Duodenal mucosa (tissue), 2 donors: ENCODE measurements at regions not wholly inside any gene's neighbourhood (a gene's known extent, or its start where the extent isn't known, plus 50 kb on each side); places are given as distances from the start of the nearest gene placed in this dataset.

ENCODE experiments used
- H3K27ac ChIP-seq: one replicate; pipeline ENCODE4 v1.7.0; 2013; ENCODE audit warnings: low read depth, low read length
- H3K27me3 ChIP-seq, 2 donors: one replicate each; pipeline ENCODE4 v1.7.0; 2013; ENCODE audit warnings: low read length in 2 of 2, control low read depth in 1 of 2; ENCODE audit not compliant: insufficient read depth in 2 of 2, control insufficient read depth in 1 of 2
- H3K36me3 ChIP-seq, 2 donors: one replicate each; pipeline ENCODE4 v1.7.0; 2013; ENCODE audit warnings: low read length in 2 of 2, control low read depth in 1 of 2; ENCODE audit not compliant: insufficient read depth in 2 of 2, control insufficient read depth in 1 of 2
- H3K4me1 ChIP-seq, 2 donors: one replicate each; pipeline ENCODE4 v1.7.0; 2013; ENCODE audit warnings: low read length in 2 of 2, control low read depth in 1 of 2; ENCODE audit not compliant: insufficient read depth in 2 of 2, control insufficient read depth in 1 of 2
- H3K4me3 ChIP-seq, 2 donors: one replicate each; pipeline ENCODE4 v1.7.0; 2013; ENCODE audit warnings: low read length in 2 of 2, low read depth in 1 of 2
- H3K9ac ChIP-seq, 2 donors: one replicate each; pipeline ENCODE4 v1.7.0; 2013; ENCODE audit warnings: low read length in 2 of 2, low read depth in 1 of 2
- H3K9me3 ChIP-seq, 2 donors: one replicate each; pipeline ENCODE4 v1.7.0; 2013; ENCODE audit warnings: low read length in 2 of 2, control low read depth in 1 of 2; ENCODE audit not compliant: control insufficient read depth in 1 of 2

DNA sequence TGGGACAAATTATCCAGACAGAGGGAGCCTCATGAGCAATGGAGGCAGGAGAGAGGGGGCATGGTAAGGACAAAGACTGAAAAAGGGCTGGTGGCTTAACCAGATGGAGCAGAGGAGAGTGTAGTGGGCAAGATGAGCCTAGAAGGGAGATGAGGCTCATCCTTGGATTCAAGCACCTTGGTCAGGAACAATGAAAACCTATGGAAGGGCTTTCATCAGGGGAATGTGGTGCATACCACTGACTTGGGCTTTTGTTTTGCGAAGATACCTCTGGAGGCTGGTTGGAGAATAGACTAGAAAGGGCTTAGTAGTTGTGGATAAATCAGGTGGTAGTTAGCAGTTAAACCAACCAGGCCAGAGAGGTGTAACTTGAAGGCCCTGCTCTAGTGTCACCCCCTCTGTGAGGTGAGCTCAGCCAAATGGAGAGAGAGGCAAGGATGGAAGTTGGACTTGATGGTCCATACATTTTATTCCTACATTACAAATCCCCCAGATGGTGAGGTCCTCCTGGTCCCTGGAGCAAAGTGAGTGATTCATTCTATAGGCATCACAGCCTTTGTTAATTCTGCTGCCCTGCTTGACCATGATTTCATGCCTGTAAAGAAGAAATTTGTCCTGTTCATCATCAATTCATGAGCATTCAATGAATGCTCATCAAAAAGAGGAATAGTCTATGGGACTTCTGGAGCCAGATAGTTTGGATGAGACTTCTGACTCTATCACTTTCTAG is 264.8 kb upstream of the IGFBP7 start:
- Histone ChIP-seq H3K9ac (no peak overlapping the region), H3K36me3 (no peaks in the 10 kb centered on the region), H3K4me1 (no peaks in the 10 kb centered on the region), H3K27ac (no peak overlapping the region), H3K9me3 (no peaks in the 10 kb centered on the region), H3K27me3 (no peaks in the 10 kb centered on the region), H3K4me3 (no peak overlapping the region)

DNA sequence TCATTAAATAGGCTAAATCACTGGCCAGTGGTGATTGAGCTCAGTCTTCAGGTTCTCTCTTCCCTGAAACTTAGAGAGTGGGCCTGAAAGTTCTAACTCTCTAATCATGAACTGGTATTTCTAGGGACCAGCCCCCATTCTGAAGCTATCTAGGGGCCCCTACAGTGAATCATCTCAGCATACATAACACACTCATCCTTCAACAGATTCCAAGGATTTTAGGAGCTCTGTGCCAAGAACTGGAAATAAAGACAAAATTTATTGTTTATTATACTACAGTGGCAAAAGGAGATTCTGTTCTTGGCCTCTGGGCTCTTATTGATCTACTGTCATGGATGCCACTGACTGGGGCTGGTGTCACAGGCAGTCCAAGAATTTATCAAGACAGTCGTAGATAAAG is 263.8 kb upstream of the IGFBP7 start:
- Histone ChIP-seq H3K4me1 (no peaks in the 10 kb centered on the region), H3K9me3 (no peaks in the 10 kb centered on the region), H3K27me3 (no peaks in the 10 kb centered on the region), H3K36me3 (no peaks in the 10 kb centered on the region), H3K4me3 (no peak overlapping the region), H3K9ac (no peak overlapping the region), H3K27ac (no peak overlapping the region)

DNA sequence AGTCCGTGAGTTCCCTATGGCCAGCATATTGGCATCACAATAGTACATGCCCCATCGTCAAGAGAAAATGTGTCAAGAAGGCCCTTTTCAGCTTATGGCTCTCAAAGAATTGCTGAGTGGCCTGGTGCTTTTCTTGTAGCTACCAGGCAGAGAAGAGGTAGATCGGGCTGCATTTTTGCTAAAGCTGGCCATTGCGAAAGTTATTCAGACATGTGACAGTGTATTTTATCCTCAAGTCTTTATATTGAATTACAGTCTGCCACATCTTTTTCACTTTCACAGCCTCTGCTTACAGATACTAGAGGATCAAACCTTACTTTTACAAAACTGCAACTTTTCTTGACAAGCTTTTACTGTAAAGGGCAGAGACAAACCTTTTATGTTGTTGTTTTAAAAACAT is 261.5 kb upstream of the IGFBP7 start:
- H3K27me3 ChIP-seq: no peaks in the 10 kb centered on the region
- no peak overlapping the region for H3K9ac ChIP-seq
- H3K4me1 ChIP-seq: no peaks in the 10 kb centered on the region
- H3K9me3 ChIP-seq: no peaks in the 10 kb centered on the region
- H3K27ac ChIP-seq: no peak overlapping the region
- H3K4me3 ChIP-seq: no peak overlapping the region
- H3K36me3 ChIP-seq: no peaks in the 10 kb centered on the region

DNA sequence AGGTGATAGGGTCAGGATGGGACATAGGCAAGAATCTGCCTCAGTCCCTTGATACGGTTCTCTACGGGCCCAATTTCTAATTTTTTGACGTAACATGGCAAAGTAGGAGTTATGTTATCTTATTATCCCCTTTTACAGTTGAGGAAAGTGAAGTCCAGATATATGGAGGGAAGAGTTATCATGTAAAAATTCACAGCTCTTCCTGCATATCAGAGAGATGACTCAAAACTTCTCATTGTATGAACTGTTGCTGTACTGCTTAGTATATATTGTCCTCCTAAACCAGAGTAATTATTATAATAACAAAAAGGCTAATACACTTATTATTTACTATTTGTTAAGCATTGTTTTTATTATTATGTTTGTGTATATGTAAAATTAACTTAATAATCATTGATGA is 260.5 kb upstream of the IGFBP7 start:
- H3K9me3 ChIP-seq: no peaks in the 10 kb centered on the region
- H3K9ac ChIP-seq: no peak overlapping the region
- H3K27me3 ChIP-seq: no peaks in the 10 kb centered on the region
- H3K27ac ChIP-seq: no peak overlapping the region
- no peak overlapping the region for H3K4me3 ChIP-seq
- H3K36me3 ChIP-seq: no peaks in the 10 kb centered on the region
- H3K4me1 ChIP-seq: no peaks in the 10 kb centered on the region

DNA sequence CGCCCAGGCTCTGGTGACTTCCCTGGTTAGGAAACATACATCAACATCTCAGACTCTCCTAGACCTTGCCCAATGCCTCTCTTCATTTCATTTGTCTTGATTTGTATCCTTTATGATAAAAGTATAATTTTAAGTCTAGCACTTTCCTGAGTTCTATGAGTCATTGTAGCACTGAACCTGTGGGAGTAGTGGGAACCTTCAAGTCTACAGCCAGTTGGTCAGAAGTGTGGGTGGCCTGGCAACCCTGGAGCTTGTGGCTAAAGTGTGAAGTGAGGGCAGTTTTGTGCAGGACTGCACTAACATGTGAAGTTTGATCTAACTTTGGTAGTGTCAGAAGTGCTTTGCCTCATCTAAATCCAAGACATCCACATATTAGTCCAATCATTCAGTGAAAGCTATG is 259.3 kb upstream of the IGFBP7 start:
- Histone ChIP-seq H3K9me3 (no peaks in the 10 kb centered on the region), H3K4me1 (no peaks in the 10 kb centered on the region), H3K27ac (no peak overlapping the region)

DNA sequence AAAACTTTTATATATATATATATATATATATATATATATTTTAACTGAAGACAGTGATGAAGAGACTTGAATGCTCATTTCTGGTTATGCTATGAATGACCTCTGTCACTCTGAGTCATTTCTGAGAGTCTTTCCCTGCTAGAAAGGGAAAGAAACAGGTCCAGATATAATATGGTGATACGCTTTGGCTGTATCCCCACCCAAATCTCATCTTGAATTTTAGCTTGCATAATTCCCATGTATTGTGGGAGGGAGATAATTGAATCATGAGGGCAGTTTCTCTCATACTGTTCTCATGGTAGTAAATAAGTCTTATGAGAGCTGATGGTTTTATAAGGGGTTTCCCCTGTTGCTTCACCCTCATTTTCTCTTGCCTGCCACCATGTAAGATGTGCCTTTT is 254.1 kb upstream of the IGFBP7 start:
- no peaks in the 10 kb centered on the region for H3K27me3 ChIP-seq

More for the DNA sequence above, 259.3 kb upstream of the IGFBP7 start:
- Histone ChIP-seq H3K9ac (no peak overlapping the region), H3K4me3 (no peak overlapping the region), H3K27me3 (no peaks in the 10 kb centered on the region), H3K36me3 (no peaks in the 10 kb centered on the region)

DNA sequence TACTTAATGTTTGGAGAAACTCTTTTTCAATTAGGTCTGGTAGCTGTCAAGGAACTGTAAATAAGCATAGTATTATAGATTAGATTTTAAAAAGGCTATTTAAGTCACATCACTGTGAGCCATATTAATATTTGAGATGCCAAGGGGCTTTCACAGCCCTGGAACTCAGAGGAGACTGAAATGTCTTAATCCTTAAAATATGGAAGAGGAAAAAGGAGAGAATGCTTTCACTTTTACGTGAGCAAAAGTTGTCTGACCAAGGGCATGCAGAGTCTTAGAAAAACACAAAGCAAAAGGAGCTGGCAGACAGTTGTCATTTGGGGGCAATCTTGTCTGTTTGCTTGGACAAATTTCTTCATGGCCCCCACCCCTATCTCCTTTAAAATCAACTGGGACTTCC is 253.2 kb upstream of the IGFBP7 start:
- Histone ChIP-seq H3K4me1 (no peaks in the 10 kb centered on the region), H3K9ac (no peak overlapping the region), H3K27me3 (no peaks in the 10 kb centered on the region), H3K27ac (no peak overlapping the region), H3K4me3 (no peak overlapping the region), H3K9me3 (no peaks in the 10 kb centered on the region), H3K36me3 (no peaks in the 10 kb centered on the region)

More for the DNA sequence above, 254.1 kb upstream of the IGFBP7 start:
- H3K9me3 ChIP-seq: no peaks in the 10 kb centered on the region
- no peak overlapping the region for H3K4me3 ChIP-seq
- no peaks in the 10 kb centered on the region for H3K4me1 ChIP-seq
- no peak overlapping the region for H3K9ac ChIP-seq
- H3K27ac ChIP-seq: no peak overlapping the region
- H3K36me3 ChIP-seq: no peaks in the 10 kb centered on the region

DNA sequence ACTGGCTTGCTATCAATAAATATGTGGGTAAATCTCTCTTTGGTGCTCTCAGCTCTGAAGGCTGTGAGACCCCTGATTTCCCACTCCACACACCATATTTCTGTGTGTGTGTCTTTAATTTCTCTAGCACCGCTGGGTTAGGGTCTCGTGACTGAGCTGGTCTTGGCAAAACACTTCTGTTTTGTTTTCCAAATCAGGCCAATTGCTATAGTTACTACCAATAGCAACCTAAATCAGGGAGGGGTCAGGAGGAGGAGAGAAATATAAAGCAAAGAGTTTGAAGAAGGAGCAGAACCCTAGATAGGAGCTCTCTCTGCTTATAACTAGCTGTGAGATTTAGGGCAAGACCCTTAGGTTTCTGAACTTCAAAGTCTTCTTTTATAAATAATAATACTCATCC is 250.5 kb upstream of the IGFBP7 start:
- Histone ChIP-seq H3K27me3 (no peaks in the 10 kb centered on the region), H3K9me3 (no peaks in the 10 kb centered on the region), H3K9ac (no peak overlapping the region), H3K4me3 (no peak overlapping the region), H3K36me3 (no peaks in the 10 kb centered on the region), H3K4me1 (no peaks in the 10 kb centered on the region), H3K27ac (no peak overlapping the region)

DNA sequence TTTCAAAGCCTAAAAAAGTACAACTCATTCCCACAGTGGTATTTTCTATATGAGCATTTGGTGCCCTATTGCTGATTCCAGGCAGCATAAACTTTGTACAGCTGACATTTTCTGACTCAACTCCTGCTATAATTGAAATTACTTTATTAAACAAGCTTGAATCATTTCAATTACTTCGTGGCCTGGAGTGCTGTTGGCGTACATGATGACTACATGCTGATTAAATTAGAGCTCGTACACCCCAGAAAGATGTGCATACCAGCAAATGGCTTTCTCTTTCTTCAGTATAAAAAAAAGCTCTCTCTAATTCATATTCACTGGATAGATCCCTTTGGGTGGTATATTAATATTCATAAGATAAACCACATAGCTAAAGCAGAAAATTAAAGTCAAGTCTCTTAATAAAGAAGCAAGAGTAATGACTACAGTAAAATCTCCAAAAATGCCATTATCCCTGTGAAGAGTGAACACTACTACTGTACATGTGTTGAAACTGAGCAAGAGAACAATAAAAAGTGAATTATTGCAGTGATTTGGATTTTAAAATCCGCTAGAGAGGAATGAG is 245.0 kb upstream of the IGFBP7 start:
- no peak overlapping the region for H3K9ac ChIP-seq
- no peaks in the 10 kb centered on the region for H3K36me3 ChIP-seq
- H3K4me3 ChIP-seq: no peak overlapping the region
- H3K9me3 ChIP-seq: no peaks in the 10 kb centered on the region
- H3K27ac ChIP-seq: no peak overlapping the region
- H3K4me1 ChIP-seq: no peaks in the 10 kb centered on the region
- H3K27me3 ChIP-seq: no peaks in the 10 kb centered on the region

DNA sequence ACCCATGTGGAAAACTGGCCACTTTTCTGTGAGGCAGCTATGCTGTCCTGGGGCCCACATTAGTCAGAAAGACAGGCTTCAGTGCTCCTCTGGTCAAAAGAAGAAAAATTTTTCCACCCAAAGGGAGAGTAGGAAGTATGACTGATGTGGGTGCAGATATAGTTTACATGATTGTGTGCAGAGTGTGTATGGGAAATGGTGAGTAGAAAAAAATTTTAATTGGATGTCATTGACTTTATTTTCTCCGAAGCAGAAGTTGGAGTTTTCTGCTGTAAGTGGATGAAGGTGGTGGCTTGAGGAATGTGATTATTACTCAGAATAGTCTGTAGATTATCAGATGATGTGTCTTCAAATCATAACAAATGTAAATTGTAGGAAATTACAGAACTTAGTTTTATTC is 241.5 kb upstream of the IGFBP7 start:
- H3K9me3 ChIP-seq: no peaks in the 10 kb centered on the region
- H3K36me3 ChIP-seq: no peaks in the 10 kb centered on the region
- no peak overlapping the region for H3K9ac ChIP-seq
- no peak overlapping the region for H3K27ac ChIP-seq
- H3K27me3 ChIP-seq: no peaks in the 10 kb centered on the region
- H3K4me3 ChIP-seq: no peak overlapping the region
- H3K4me1 ChIP-seq: no peaks in the 10 kb centered on the region
